ENCODE measurements at regions not wholly inside any gene's neighbourhood (a gene's known extent, or its start where the extent isn't known, plus 50 kb on each side); places are given as distances from the start of the nearest gene placed in this dataset.

- no peak for DNase-seq
Measured at GRCh38 chr11:82365351-82365750, 368.3 kb downstream of the FAM181B start.

GRCh38 chr11:82356316-82356715, 377.3 kb downstream of the FAM181B start:
- no peak for DNase-seq

- no peak for DNase-seq
Measured at GRCh38 chr11:82355313-82355823, 378.3 kb downstream of the FAM181B start.

GRCh38 chr11:82326853-82327252, 406.8 kb downstream of the FAM181B start:
- no peak for DNase-seq

DNA sequence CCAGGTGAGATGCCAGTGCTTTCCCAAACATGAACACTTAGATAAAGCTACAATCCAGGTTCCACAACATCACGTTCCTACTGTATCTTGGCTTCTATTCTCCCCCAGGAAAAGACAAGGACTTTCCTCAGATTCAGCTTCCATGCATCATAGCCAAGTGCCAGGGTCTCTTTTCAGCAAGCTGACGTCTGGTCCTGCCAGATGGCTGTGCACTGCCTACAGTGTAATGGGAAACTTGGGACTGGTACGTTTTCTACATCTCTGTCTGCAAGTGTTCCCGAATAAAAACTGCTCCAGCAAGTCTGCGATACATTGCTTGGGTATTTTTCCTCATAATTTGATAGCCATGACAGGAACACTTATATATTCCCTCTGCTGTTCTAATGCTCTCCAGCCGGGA, 412.5 kb downstream of the FAM181B start:
- no peak for DNase-seq

- no peak for DNase-seq
Measured at GRCh38 chr11:82315093-82315492, 418.6 kb downstream of the FAM181B start.

GRCh38 chr11:82308979-82309378, 424.7 kb downstream of the FAM181B start:
- DNase-seq, result no peak

- DNase-seq, result no peak
Measured at GRCh38 chr11:82305123-82305522, 428.5 kb downstream of the FAM181B start.

DNA sequence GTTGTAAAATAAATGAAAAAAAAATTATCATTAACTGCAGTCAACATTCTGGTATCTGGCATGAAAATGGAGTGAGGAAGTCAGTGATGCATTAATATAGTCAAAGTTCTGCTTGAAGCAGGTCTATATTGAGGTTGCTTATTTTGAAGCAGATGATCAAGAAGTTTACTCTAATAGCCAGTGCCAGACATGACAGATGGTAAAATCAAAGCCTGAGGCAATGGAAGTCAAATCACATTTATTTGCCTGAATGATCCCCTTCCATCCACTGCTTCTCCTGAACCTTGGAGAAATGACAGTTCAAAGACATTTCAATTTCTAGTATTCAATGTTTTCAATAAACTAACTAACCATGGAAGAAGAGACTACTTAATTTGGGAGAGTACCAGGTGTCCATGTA, 430.0 kb downstream of the FAM181B start:
- no peak for DNase-seq

- DNase-seq, result no peak
Measured at GRCh38 chr11:82288471-82288870, 445.2 kb downstream of the FAM181B start.

DNA sequence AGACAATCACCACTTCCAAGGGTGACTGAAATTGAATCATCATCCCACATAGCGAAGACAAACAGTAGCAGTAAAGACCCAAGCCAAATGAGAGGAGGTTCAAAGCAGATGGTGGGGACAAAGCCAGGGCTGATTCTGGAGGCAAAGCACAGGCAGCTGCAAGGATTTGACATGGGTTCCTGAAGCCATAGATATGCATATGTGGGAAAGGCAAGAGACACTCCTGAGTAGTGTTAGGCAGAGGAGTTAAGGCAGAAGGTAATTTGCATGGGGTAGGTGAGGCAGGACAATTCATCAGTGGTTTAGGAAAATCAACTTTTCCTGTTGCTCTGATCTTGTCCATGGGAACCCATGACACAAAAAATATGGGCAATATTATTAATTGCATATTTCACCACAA, 462.8 kb downstream of the FAM181B start:
- DNase-seq, result no peak

- DNase-seq, result no peak
Measured at GRCh38 chr11:82268627-82269026, 465.0 kb downstream of the FAM181B start.

GRCh38 chr11:82267186-82267585, 466.5 kb downstream of the FAM181B start:
- DNase-seq, result no peak

GRCh38 chr11:82261367-82261766, 472.3 kb downstream of the FAM181B start:
- DNase-seq, result no peak

DNA sequence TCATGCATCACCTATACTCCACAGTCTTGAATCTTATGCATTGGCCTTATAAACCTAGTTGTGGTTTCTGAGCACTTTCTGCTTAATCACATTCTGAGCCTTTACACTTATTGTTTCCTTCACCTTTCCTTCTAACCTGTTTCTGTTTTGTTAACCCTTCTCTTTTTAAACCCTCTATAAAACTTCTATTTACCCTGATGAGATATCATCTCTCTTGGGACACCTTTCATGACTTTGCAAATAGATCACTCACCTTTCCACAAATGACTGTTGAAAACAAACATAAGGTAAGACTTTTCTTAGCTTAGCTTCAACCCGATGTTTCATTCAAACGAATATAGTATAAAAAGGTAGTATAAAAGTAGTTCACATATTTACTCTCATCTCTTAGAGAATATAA, 483.6 kb downstream of the FAM181B start:
- no peak for DNase-seq

DNA sequence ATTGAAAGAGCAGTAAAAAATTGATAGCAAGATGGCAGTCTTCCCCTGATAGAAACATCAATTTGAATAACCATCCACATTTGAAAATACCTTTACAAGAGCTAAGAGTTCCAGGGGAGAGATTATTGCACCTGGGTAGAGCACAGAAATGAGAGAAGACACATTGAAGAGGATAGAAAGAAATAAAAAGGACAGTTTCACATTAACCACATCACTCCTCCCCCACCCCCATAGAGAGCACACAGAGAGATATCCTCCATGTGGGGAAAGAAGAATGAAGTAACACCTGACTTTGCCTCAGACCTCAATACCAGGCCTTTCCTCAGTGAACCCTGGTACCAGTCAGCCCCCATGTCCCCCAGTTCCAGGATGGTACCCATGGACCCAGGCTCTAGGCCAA, 486.7 kb downstream of the FAM181B start:
- DNase-seq, result no peak

DNA sequence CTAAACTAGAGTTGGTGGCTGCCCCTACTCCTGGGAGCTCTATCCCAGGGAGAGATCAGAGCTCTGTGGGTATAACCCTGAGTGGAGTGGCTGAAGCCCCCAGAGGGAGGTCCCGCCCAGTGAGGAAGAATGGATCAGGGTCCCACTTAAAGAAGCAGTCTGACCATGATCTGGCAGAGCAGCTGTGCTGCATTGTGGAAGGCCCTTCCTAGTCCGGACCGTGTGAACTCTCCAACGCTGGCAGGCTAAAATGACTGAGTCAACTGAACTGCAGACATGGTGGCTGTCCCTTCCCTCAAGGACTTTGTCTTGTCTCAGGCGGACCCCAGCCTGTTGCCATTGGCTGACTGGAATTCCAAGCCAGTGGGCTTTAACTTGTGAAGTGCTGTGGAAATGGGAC, 494.2 kb downstream of the FAM181B start:
- no peak for DNase-seq

DNA sequence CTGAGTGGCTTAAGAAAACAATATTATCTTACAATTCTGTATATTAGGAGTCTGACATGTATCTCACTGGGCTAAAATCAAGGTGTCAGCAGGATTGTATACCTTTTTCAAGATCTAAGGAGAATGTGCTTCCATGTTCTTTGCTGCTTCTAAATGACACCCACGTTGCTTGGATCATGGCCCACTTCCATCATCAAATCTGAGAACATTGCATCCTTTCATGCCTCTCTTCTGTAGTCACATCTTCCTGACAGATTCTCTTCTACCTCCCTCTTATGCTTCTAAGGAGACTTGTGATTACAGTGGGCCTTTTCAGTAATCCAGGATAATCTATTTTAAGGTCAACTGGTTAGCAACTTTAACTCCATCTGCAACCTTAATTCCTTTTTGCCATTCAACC, 499.4 kb downstream of the FAM181B start:
- DNase-seq, result no peak

DNA sequence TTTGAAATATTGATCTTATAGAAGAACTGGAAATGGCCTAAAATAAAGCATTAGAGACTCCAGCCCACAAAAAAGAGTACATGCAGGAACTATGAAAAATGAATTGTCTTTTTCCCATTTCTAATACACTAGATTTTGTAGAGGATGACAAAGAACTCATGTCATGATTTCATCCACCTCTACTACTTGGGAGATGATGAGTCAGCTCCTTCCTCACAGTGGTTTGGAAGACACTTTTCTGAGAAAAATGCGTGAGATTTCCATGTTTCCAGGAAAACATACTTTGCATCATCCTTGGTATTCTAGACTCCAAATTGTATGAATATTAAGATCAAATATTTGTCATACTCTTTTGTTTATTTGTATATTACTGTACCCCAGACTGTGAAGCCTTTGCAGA, 500.5 kb downstream of the FAM181B start:
- DNase-seq, result no peak

GRCh38 chr11:82229341-82229740, 504.3 kb downstream of the FAM181B start:
- no peak for DNase-seq

GRCh38 chr11:82225930-82226329, 507.7 kb downstream of the FAM181B start:
- no peak for DNase-seq

DNA sequence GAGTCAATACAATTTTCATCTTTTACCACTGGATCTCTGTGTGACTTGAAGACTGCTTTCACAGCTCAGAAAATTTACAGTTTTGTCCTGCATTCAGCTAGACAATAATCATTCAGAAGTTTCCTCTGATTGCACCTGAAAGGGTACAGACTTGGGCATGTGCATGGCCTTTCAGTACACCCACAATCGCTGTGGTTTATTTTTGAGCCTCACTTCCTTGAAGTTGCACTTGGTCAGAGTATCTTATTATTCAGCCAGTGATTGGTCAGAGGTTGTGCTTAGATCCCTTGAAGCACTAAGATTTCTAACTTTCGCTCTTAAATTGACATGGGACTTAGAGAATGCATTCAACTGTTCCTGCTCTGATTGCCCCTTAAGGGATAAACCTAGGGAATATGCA, 508.2 kb downstream of the FAM181B start:
- DNase-seq, result no peak

GRCh38 chr11:82216927-82217570, 516.6 kb downstream of the FAM181B start:
- no peak for DNase-seq

DNA sequence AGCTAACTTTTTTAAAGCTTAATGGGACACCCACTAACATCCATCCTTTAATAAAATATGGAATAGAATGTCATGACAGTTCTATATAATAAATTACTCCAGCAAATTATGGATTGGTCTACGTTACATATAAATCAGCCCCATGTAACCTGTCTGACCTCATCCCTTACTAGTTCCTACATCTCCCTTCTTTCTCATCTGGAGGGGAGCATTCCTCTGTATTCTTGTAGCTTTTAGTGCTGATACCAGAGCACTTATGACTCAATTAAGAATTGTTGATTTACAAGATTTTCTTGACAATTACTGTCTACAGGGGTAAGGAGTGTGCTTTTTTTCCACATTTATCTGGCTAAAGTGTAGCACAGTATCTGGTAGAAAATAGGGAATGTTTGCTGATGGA, 523.7 kb downstream of the FAM181B start:
- DNase-seq, result no peak

DNA sequence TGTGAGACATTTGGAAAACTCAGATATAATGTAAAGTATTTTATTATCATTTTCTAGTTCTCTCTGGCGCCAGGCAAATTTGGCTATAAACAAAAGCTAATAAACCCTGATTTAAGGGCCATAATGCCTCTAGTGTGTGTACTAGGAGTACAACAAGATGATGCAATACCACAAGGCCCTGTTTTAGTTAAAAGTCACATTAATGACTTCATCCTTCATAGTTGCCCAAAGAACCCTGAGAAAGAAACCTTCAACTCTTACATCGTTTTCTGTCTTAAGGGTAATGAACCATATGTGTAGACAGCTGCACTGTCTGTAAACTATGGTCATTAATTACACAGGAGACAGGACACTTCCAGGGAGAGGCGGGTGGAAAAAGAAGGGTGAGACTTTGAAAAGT, 538.4 kb downstream of the FAM181B start:
- no peak for DNase-seq

Measured in effector CD8-positive, alpha-beta T cell (primary cell).